ENCODE measurements at regions not wholly inside any gene's neighbourhood (a gene's known extent, or its start where the extent isn't known, plus 50 kb on each side); places are given as distances from the start of the nearest gene placed in this dataset.

DNA sequence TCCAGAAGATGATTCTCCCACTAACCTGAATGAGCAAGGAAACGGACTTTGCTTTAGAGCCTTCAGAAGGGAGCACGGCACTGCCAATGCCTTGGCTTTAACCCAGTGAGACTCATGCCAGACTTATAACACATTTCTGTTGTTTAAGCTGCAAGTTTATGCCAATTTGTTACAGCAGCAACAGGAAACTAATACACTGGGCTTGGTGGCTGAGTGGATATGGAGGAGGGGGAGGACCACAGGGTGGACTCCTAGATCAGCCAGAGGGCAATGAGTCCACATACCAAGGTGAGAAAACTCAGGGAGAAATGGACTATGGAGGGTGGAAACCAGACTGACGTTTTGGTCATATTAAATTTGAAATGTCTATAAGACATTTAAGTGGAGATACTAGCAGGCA lies 156.2 kb upstream of the KCNJ6 start:
- Mint-ChIP-seq H3K27ac (no peak overlapping the region), H3K4me3 (no peak overlapping the region), H3K36me3 (ENCODE audit: low read depth) (no peaks in the 10 kb centered on the region), H3K4me1 (ENCODE audit: low read depth) (no peaks in the 10 kb centered on the region), H3K27me3 (peaks cover 11% of the 10 kb centered on the region), H3K9me3 (no peaks in the 10 kb centered on the region)
- no peak overlapping the region for H3K4me3 ChIP-seq (ENCODE audit: low read length)
- intact Hi-C loops (cut with DNase I, micrococcal nuclease) = no loop called here
- H3K27me3 ChIP-seq (ENCODE audit: control insufficient read depth in 1 of 2, insufficient read depth in 2 of 2, low read length in 2 of 2) = peaks cover 0 to 5% of the 10 kb centered on the region in 2 experiments
- POLR2A ChIA-PET = no interaction called here
- DNase-seq = no peak
- no peak overlapping the region for H3K27ac ChIP-seq (ENCODE audit: low read depth in 1 of 2, low read length in 2 of 2)
- H3K36me3 ChIP-seq (ENCODE audit: insufficient read depth, low read length) = no peaks in the 10 kb centered on the region
- CTCF ChIA-PET = no interaction called here
- H3K4me1 ChIP-seq (ENCODE audit: insufficient read depth, low read length) = no peaks in the 10 kb centered on the region
- TF ChIP-seq, protein P1, sequence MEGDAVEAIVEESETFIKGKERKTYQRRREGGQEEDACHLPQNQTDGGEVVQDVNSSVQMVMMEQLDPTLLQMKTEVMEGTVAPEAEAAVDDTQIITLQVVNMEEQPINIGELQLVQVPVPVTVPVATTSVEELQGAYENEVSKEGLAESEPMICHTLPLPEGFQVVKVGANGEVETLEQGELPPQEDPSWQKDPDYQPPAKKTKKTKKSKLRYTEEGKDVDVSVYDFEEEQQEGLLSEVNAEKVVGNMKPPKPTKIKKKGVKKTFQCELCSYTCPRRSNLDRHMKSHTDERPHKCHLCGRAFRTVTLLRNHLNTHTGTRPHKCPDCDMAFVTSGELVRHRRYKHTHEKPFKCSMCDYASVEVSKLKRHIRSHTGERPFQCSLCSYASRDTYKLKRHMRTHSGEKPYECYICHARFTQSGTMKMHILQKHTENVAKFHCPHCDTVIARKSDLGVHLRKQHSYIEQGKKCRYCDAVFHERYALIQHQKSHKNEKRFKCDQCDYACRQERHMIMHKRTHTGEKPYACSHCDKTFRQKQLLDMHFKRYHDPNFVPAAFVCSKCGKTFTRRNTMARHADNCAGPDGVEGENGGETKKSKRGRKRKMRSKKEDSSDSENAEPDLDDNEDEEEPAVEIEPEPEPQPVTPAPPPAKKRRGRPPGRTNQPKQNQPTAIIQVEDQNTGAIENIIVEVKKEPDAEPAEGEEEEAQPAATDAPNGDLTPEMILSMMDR (IDR thresholded peaks at IDR 0.05) = no peak
- no peak for ATAC-seq (ENCODE audit: poor library complexity)
- peaks cover 0 to 3% of the 10 kb centered on the region in 2 experiments for H3K9me3 ChIP-seq (ENCODE audit: control insufficient read depth in 1 of 2, insufficient read depth in 1 of 2, low read length in 2 of 2)

DNA sequence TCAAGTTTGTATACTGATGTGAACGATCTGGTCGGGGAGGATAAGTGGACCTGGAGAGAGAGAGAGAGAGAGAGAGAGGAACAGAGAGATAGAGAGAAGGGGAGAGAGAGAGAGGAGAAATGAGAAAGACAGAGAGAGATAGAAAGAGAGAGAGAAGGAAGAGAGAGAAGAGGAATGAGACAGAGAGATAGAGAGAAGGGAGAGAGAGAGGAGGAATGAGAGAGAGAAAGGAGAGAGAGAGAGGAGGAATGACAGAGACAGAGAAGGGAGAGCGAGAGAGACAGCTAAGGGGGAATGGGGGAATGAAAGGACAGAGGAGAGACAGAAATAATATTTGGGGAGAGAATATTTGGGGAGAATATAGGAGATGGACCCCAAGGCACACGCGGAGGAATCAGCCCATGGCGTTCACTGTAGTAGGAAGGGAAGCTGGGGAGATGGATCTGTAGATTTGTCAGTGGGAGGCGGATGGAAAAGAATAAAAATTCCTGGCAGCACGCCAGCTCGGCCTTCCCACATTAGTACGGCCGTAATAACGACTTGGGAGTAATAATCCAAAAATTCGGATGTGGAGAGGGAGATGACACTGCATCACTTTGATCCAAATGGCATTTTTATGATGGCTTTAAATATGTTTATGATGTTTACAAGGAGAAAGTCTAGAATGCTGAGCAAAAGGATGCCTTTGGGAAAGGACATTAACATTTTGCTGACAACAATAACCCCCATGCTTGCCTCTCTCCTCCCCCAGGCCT lies 159.8 kb upstream of the KCNJ6 start:
- Histone ChIP-seq H3K4me1 (ENCODE audit: insufficient read depth, low read length) (no peaks in the 10 kb centered on the region), H3K4me3 (ENCODE audit: low read length) (no peak overlapping the region), H3K9me3 (ENCODE audit: control insufficient read depth in 1 of 2, insufficient read depth in 1 of 2, low read length in 2 of 2) (peaks cover 0 to 3% of the 10 kb centered on the region in 2 experiments), H3K27ac (ENCODE audit: low read depth in 1 of 2, low read length in 2 of 2) (no peak overlapping the region), H3K27me3 (ENCODE audit: control insufficient read depth in 1 of 2, insufficient read depth in 2 of 2, low read length in 2 of 2) (no peaks in the 10 kb centered on the region), H3K36me3 (ENCODE audit: insufficient read depth, low read length) (no peaks in the 10 kb centered on the region)
- H3K9me3 Mint-ChIP-seq = no peaks in the 10 kb centered on the region
- no peak overlapping the region for H3K27ac Mint-ChIP-seq
- DNase-seq (no peak), ATAC-seq (ENCODE audit: poor library complexity) (no peak)
- no peak overlapping the region for H3K4me3 Mint-ChIP-seq
- ChIA-PET CTCF (no interaction called here), POLR2A (no interaction called here)
- H3K4me1 Mint-ChIP-seq (ENCODE audit: low read depth) = no peaks in the 10 kb centered on the region
- TF ChIP-seq, protein P1 (IDR thresholded peaks at IDR 0.05) = no peak
- intact Hi-C loops (cut with DNase I, micrococcal nuclease) = no loop called here
- no peaks in the 10 kb centered on the region for H3K36me3 Mint-ChIP-seq (ENCODE audit: low read depth)
- peaks cover 6% of the 10 kb centered on the region for H3K27me3 Mint-ChIP-seq

DNA sequence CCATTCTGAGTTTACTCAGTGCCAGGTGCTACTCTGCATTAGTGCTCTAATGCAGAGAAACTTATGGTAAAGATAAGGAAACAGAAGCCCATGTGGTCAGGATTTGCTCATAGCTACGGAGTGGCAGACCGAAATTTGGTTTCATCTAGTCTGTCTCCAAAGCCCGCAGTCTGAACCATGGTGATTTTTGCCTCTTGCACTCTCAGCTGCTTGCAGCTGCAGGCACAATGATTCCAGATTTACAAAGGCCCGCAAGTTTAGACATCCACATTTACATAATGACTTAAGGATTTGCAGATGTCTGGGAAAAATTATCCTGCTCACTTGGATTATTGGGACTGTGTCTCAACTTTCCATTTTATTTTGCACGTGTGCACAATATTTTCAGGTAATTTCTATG lies 161.3 kb upstream of the KCNJ6 start:
- ChIA-PET POLR2A (no interaction called here), CTCF (no interaction called here)
- Mint-ChIP-seq H3K36me3 (ENCODE audit: low read depth) (no peaks in the 10 kb centered on the region), H3K9me3 (no peaks in the 10 kb centered on the region), H3K27me3 (no peaks in the 10 kb centered on the region), H3K27ac (no peak overlapping the region), H3K4me1 (ENCODE audit: low read depth) (no peaks in the 10 kb centered on the region), H3K4me3 (no peak overlapping the region)
- no peak for DNase-seq
- Histone ChIP-seq H3K27me3 (ENCODE audit: control insufficient read depth in 1 of 2, insufficient read depth in 2 of 2, low read length in 2 of 2) (no peaks in the 10 kb centered on the region), H3K4me3 (ENCODE audit: low read length) (no peak overlapping the region), H3K27ac (ENCODE audit: low read depth in 1 of 2, low read length in 2 of 2) (no peak overlapping the region), H3K9me3 (ENCODE audit: control insufficient read depth in 1 of 2, insufficient read depth in 1 of 2, low read length in 2 of 2) (peaks cover 0 to 3% of the 10 kb centered on the region in 2 experiments), H3K36me3 (ENCODE audit: insufficient read depth, low read length) (no peaks in the 10 kb centered on the region), H3K4me1 (ENCODE audit: insufficient read depth, low read length) (no peaks in the 10 kb centered on the region)
- intact Hi-C loops (cut with DNase I, micrococcal nuclease) = no loop called here
- no peak for ATAC-seq (ENCODE audit: poor library complexity)
- TF ChIP-seq, protein P1 (IDR thresholded peaks at IDR 0.05) = no peak

All from CD4-positive, alpha-beta T cell (primary cell).